Peyer's patch (tissue), 4 donors: ENCODE measurements at regions not wholly inside any gene's neighbourhood (a gene's known extent, or its start where the extent isn't known, plus 50 kb on each side); places are given as distances from the start of the nearest gene placed in this dataset.

ENCODE experiments used
- POLR2A ChIP-seq, 2 donors: fragments of 450-650 bp; IDR thresholded peaks; one replicate each; pipeline ENCODE4 v1.5.1; 2017; ENCODE audit warnings: antibody characterized with exemption in 2 of 2, mild to moderate bottlenecking in 2 of 2, moderate library complexity in 2 of 2
- TF ChIP-seq, protein P1 (sequence below), 6 experiments: fragments of 450-650 bp in 4 of 6; fragments of 200-600 bp in 2 of 6; sonication (generic) in 1 of 6; IDR thresholded peaks; one replicate each; pipeline ENCODE4 v1.5.1; 2017 to 2019; ENCODE audit warnings: antibody characterized with exemption in 6 of 6, mild to moderate bottlenecking in 3 of 6, moderate library complexity in 1 of 6

GRCh38 chr4:3845094-3845743, 79.0 kb downstream of the ADRA2C start:
- TF ChIP-seq POLR2A (IDR thresholded peaks at IDR 0.05): no peak
- TF ChIP-seq, protein P1, sequence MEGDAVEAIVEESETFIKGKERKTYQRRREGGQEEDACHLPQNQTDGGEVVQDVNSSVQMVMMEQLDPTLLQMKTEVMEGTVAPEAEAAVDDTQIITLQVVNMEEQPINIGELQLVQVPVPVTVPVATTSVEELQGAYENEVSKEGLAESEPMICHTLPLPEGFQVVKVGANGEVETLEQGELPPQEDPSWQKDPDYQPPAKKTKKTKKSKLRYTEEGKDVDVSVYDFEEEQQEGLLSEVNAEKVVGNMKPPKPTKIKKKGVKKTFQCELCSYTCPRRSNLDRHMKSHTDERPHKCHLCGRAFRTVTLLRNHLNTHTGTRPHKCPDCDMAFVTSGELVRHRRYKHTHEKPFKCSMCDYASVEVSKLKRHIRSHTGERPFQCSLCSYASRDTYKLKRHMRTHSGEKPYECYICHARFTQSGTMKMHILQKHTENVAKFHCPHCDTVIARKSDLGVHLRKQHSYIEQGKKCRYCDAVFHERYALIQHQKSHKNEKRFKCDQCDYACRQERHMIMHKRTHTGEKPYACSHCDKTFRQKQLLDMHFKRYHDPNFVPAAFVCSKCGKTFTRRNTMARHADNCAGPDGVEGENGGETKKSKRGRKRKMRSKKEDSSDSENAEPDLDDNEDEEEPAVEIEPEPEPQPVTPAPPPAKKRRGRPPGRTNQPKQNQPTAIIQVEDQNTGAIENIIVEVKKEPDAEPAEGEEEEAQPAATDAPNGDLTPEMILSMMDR (IDR thresholded peaks at IDR 0.05): no peak
